Activated effector memory CD4-positive, alpha-beta T cell treated with Interleukin-2 at 50 U/mL for 16 hours (primary cell): ENCODE measurements at regions not wholly inside any gene's neighbourhood (a gene's known extent, or its start where the extent isn't known, plus 50 kb on each side); places are given as distances from the start of the nearest gene placed in this dataset.
"Not testable (repeated sequence)": the region's sequence is repeated elsewhere in the genome, so short reads cannot be mapped to it uniquely, and the experiment has no call there.

Experiments
- DNase-seq: peaks from one replicate; pipeline ENCODE4 v3.0.0-alpha.2; 2020

DNA sequence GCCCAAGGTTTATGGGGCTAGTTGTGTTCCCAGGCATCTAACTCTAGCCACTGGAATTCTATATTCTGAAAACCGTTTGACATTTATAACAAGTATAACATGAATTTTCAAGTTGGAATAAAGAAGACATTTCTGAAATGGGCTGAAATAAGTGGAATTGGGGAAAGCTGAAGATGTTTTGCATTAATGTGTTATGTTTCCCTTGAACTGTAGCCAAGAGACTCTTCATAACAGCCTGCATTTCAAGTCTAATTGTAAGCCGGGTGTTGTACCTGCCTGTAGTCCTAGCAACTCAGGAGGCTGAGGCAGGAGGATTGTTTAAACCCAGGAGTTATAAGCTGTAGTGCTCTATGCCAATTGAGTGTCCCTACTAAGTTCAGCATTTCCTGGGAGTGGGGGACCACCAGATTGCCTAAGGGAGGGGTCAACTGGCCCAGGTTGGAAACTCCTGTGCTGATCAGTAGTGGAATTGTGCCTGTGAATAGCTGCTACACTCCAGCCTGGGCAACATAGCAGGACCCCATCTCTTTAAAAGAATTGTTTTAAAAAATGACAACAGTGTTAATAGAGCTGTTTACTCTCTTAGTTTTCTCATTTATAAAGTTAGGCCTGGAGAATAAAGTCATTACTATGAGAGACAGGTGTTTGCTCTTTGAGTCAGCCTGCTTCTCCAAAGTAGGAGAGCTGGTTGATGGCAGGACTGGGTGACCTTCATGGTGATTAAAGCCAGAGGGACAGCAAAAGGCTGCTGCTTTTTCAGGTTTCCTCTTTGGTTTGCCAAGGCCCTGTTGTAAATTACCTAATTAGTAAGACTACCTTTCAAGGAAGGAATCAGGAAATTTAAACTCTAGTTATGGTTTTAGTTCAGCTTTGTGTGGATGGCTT, 483.6 kb upstream of the RGS6 start:
- DNase-seq: no peak

DNA sequence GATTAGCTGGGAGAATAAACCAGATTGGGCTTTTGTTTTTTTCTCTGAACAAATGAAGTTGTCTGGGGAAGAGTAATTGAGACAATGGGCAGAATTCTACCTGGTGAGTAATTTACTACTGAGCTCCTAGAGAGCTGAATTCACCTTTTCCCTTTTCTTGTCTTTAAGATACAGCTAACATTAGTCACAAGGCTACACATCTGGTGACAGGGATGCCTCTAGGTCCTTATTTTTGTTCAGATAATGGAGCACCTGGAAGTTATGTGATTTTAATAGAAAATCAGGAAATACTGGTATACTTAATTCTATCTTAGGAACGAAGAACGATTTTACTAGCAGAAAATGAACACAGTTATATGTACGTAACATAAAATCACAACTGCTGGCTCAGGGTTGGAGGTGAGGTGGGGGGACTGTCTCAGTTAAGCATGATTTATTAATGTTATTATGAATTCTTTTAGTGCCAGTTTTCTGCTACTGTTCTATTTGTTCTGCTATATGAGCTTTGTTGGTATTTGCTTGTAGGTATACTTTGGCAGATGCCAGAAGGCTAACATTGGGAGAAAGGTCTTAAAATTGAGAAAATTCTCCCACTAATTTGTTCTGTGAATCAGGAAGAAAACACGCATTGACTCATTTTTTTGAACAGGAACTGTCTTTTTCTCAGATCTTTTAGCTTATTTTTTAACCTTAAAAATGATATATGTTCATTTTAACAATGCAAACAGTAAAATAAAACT, 482.7 kb upstream of the RGS6 start:
- DNase-seq: no peak

DNA sequence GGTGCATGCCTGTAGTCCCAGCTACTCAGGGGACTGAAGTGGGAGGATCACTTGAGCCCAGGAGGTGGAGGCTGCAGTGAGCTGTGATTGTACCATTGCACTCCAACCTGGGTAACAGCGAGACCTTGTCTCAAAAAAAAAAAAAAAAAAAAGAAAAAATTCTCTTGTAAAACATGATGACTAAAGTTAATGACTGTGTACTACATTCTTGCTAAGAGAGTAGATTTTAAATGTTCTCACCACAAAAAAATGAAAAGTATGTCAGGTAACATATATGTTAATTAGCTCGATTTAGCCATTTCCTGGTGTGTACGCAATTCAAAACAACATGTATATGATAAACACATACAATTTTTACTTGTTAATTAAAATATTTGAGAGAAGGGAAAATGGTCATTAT, 480.7 kb upstream of the RGS6 start:
- no peak for DNase-seq

DNA sequence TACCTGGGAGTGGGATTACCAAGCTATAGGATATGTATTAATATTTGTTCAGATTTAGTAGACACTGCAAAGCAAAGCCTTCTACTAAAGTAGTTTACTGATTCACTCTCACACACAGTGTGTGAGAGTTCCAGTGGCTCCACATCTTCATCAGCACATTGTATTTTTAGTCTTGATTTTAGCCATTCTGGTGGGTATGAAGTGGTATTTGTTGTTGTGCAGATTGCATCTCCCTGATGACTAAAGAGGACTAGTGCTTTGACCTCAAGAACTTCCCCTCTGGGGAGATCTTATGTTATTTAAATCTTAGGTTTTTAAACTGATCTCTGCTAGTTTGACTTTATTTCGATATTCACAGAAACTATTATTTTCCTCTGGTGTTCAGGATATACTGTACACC, 479.7 kb upstream of the RGS6 start:
- DNase-seq: no peak

DNA sequence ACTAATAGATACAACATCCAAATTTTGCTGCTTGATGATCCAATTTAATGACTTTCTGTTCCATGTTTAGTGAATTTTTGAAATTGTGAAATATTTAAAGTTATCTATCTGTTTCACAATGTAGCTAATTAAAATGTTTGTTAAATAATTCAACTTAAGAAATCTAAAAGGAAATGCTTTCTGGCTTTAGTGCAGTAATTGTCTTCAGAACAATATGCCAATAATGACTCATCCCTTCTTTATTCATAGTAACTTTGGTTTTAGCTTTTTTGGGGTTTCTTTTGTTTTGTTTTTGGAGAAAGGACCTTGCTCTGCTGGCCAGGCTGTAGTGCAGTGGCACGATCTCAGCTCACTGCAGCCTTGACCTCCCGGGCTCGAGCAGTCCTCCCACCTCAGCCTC, 479.2 kb upstream of the RGS6 start:
- no peak for DNase-seq

DNA sequence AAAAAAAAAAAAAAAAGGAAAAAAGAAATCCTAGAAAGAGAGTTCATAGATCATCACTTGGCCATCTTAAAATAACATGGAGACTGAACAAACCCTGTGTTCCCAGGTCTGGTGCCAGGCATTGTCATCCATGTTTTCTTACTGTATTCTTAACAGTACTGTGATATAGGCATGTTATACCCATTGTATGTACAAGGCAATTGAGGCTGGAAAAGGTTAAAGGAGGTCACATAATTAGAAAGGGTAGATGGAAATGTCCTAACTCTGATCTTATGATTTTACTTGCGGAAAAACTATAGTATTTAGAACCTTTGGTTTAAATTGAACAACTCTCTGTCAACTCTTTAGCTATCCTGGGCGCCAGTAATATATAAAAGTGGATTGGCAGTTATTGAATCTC, 478.2 kb upstream of the RGS6 start:
- DNase-seq: no peak

DNA sequence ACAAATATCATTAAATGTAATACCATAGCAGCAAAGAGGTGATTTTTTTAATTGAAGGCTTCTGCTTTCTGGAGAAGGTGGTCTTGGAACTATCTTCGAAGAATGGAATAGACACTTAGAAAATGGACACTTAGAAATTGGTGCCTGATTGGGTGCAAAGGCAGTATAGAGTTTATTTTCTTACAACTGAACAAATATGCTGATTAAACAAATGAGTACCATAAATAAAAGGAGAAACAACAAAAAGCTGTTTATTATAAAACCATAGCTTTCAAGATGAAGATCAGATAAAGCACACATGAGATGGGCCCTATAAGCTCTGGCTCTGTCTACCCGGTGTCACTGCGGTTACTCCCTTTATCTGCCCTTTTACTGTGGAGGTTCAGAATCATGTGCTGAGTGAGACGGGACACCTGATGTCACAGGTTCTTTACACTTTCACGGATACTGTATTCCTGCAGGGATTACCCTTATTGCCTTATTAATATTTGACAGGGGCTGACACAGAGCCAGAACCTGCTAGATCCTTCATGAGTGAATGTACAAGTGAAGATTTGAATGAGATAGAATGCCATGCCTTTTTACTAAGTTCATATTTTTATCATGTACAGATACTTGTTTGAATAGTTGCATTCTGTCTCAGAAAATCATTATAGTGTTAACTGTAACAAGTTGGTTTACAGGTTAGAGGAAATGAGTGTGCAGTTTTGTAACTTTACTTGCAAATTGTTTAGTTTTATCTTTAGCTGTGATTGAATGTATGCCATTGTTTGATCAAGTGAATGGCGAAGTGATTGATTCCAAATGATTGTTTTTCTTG, 477.5 kb upstream of the RGS6 start:
- no peak for DNase-seq

DNA sequence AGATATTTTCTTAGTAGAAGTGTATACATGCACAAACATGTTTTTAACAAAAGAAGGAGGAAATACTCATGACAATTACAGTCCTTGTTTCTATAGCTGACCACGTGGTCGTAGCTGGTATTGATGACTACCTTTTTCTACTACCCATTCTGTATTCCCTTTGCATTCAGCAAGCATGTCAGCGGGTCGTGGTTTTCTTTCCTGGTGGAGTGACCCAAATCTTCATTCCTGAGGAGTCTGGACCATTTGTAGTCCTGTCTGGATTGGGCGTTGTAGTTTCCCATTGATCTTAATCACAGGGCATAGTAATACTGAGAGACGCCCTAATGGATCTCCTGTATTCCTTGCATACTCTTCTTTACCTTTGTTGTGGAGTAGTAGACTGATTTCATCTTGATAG, 472.1 kb upstream of the RGS6 start:
- DNase-seq: no peak

DNA sequence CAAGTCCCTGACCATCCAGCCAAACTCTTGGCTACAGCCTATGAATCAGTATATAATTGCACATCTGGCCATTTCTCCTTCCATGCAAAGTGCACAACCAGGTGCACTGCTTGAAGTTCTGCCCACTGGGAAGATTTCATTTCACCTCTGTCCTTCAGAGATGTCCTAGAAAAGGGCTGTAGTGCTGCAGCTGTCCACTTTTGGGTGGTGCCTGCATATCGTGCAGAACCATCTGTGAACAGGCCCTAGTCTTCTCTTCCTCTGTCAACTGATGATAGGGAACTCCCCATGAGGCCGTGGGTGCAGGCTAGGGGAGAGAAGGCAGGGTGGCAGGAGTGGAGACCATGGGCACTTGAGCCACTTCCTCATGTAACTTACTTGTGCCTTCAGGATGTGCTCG, 470.6 kb upstream of the RGS6 start:
- DNase-seq: not testable (repeated sequence)

DNA sequence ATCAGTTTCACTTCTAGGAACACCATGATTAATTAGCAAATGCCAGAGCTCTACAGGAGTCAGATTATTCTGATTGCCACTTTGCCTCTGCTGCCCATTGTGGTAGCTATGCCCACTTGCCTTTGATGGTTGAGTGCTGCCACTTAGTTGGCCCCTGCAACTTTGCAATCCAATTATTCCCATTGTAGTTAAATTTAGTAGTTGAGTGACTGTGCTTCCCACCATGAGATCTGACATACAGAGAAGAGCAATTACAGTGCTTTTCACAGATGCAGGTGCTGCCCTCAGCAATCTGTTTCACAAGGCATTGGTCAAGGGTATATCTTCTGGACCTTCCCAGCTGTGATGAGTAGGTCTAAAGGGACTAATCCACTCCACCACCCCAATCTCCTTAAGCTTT, 468.4 kb upstream of the RGS6 start:
- no peak for DNase-seq

DNA sequence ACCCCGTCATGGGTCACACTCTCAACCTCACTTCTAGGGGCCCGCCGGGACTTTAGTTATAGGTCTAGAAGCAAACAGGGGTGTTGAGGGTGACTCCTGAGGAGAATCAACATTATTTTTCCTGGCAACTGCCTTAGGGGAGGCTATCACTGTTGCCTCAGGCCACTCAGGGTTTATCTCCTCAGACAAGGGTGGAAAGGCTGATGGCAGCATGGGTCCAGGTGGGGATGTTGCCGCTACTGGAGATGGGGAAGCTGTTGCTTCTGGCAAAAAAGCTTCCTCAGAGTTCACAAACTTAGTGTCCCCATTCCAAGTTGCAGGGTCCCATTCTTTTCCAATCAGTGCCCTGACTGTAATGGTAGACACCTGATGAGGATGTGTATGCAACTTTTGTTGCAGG, 467.4 kb upstream of the RGS6 start:
- no peak for DNase-seq

DNA sequence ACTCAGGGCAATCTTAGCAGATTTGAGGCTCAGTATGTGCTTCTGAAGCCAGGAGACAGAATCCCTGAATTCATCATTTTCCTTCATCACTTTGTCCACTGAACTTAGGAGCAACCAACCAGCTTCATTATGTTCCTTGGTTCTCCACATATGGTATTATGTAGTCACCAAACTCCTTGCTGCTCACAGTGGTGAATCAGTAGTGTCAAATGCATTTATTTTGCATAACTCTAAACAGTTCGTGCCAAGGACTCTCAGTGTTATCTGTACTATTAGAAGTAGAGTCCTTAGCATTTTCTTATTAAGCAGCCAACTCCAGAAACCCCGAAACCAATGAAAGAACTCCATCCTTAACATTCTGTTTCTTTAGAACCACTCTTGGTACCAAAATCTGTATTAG, 466.9 kb upstream of the RGS6 start:
- no peak for DNase-seq

DNA sequence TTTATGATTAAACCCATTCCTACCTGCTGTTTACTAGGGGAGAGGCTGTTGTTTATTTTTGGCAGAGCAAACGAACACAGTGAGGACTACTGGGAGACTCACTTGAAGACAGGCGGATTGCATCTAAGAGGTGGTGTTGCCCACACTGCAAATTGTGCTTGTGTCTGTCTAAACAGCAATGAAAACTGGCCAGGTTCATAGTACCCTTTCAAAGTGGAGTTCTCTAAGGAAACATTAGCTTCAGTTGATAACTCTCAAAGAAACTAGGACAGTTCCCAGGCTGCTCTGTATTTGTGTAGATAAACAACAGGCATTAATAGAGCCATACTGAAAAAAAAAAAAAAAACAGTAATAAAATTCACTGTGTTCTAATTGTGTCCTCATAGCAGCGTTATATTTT, 466.0 kb upstream of the RGS6 start:
- no peak for DNase-seq

DNA sequence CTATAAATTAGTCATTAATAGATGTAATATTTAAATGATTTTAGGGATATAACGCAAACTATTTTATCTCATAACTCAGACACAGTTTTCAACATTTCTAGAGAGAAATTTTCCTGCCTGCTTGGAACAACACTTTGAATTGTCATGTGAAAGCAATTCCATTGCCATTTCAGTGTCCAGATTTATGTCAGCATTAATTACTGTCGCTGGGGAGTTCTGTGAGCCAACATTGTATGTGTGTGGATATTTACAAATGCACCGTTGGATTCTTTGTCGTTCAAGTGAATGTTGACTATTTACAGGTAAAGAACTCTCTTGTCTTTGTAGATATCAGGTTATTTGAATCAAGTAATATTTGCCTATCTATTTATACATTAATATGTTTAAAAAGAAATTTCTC, 465.3 kb upstream of the RGS6 start:
- no peak for DNase-seq

DNA sequence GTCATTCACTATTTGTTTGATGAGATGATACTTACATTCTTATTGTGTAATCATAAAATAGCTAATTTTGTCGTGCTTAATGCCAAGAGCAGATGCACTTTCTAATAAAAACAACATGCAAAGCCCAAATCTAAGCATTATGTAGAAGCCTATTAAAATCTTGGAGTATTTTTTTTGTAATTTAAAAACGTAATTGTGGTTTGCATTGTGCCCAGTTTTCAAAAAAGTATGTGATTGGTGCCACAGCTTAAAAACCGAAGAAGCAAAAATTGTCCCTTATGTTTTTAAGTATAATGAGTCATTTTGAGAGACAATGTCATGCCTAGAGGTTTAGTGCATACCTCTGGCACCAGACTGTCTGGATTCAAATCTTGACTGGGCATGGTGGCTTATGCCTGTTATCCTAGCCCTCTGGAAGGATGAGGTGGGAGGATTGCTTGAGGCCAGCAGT, 464.8 kb upstream of the RGS6 start:
- DNase-seq: no peak

DNA sequence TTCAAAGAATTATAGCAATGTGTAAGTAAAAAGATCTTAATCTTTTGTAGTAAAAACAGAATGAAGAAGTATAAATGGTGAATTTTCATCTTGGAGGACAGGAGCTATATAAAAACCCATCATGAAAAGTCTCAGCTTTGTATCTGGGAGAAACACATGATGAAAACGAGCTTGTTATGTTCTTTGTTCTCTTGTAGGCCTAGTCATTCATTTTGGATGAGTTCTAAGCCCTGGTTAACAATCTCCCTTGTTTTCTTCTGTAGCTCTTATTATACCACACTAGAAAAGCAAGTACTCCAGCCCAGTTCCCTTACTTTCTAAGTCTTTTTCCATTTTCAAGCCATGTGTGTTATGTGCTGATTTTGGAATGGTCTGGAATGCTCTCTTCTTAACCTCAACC, 463.5 kb upstream of the RGS6 start:
- no peak for DNase-seq

DNA sequence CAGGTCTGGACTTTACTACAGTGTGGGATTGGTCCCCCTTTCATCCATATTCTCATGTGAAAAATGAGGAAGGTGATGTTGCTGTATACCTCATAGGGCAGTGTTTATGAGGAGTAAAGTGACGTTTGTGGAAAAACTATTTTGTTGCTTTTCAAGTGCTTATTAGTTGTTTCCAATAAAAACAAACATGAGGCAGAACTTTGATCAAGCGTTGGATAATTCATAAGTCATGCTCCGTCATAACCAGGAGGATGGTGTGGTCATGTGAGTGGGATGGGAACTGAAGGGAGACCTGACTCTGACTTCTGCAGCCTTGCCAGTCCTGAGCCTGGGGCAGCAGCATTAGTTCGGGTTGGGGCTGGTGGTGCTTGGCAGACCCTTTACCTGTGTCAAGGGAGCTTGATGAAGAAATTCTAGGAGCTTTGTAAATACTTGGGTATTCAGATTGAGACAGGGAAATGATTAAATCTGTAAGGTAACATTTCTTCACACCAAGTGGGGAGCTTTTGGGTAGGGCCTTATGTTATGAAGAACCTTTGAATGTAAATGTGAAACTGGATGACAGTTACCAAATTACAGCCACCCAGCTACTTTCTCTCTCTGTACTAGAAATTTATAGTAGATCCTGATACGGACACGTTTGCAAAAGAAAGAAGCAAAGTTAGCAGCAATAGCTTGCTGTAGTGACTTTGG, 462.4 kb upstream of the RGS6 start:
- no peak for DNase-seq

DNA sequence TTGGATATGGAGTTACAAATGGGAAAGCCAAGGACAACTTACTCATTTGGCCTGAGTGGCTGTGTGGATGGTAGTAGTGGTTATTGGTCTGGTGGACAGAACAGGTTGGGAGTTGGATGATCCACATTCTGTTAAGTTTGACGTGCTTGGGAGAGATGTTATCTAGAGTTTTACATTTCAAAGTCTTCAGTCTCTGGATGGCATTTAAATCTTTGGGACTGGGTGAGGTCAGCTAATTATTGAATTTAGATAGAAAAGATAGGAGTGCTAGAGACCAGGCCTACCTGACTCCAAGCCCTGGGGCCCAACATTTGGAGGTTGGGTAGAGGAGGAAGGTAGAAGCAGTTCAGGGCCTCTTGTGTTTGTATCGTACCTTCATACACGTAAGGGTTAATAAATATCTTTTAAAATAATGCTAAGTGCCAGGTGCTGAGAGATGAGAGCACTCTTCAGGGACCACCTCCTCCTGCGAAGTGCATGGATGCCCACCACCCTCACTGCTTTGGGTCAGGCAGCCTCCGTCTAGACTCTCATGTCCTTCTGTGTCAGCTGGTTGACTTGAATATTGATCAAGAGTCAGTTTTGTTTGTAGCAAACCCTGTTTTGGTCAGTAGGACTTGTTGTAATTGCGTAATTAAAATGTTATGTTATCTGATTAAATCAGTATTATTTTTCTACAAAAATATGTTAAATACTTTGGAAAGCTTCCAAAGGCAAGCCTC, 460.4 kb upstream of the RGS6 start:
- no peak for DNase-seq

DNA sequence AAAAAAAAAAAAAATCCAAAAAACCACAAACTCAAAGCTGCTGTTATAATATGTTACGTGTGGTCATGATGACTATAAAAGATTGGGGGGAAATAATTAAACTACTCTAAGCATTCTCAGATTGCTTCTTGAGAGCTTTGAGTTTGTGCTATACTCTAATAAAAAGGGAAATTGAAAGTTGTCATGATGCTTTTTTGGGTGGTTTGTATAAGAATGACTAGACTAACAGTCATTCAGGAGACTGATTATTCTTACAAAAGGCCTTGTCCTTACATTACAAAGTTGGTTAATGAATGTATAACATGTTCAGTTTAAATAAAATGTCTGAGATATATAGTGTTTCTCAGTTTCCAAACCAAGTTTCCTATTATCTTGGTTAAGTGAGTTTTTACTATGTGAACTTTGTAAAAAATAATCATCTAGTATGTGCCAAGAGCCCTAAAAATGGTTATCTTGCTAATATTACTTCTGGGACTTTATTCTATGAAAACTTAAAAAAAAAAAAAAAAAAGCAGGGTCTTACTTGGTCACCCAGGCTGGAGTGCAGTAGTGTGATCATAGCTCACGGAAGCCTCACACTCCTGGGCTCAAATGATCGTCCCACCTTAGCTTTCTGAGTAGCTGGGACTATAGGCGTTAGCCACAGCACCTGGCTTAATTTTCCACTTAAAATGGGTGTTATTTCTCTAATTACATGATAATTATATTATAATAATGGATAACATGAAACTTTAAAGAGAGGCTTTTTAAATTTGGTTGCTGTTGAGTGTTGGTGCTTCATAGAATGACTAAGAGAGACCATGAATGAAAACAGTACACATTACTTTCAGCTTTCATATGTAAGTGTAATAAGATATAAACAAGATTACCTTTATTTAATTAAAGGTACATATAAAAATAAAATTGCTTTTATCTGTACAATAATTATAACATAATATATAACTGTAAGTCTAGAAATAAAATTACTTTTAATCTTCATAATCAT, 459.6 kb upstream of the RGS6 start:
- no peak for DNase-seq

DNA sequence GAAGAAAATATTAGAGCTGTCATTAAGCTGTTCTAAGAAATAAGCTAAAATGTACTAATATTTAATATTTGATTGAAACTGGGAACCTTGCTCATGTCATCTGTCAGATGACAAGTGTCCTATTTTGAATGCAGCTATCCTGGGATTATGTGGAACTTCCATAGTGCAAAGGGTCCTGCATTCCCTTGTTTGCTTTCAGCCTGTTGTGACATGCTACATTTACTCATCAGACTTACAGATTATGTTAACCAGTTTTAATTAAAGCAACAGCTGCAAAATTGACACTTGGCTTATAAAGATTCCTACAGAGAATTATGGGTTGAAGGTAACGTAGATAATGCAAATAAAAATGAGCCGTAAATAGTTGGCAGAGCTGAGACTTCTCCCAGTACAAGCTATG, 458.4 kb upstream of the RGS6 start:
- DNase-seq: no peak
